ENCODE measurements at regions not wholly inside any gene's neighbourhood (a gene's known extent, or its start where the extent isn't known, plus 50 kb on each side); places are given as distances from the start of the nearest gene placed in this dataset. TPM values are rescaled to one million over a fixed set of nuclear protein-coding genes. Genes with fewer than 3 reads are reported as not detected.

Small RNA genes lying in the stretch of these regions (small RNA-seq; reads per million reads assigned to genes)
- gene AC026826.2 (not detected), gene AC026826.3 (not detected)

Measured in urinary bladder (tissue), 1 donor.